ENCODE measurements at regions not wholly inside any gene's neighbourhood (a gene's known extent, or its start where the extent isn't known, plus 50 kb on each side); places are given as distances from the start of the nearest gene placed in this dataset.

- no peaks in the 10 kb centered on the region for H3K4me1 Mint-ChIP-seq (ENCODE audit: low read depth, unreplicated experiment)
- H3K9me3 Mint-ChIP-seq (ENCODE audit: low read depth, unreplicated experiment) = no peaks in the 10 kb centered on the region
- no peak overlapping the region for H3K27ac Mint-ChIP-seq (ENCODE audit: unreplicated experiment)
- CTCF ChIA-PET = interaction anchor here (0.6 kb wide), 1 partner anchor 299 kb away, joined by 3 read pairs; no protein-coding TSS in a partner anchor
- H3K36me3 Mint-ChIP-seq (ENCODE audit: insufficient read depth, unreplicated experiment) = no peaks in the 10 kb centered on the region
- no peak for DNase-seq
- BruUV-seq (replicated peaks) = no TSS peak
- H3K4me3 Mint-ChIP-seq (ENCODE audit: low read depth, unreplicated experiment) = no peak overlapping the region
- no peak for TF ChIP-seq CTCF (IDR thresholded peaks at IDR 0.05; ENCODE audit: unreplicated experiment)
- H3K27me3 Mint-ChIP-seq (ENCODE audit: unreplicated experiment) = peaks cover 73% of the 10 kb centered on the region
- intact Hi-C loops (cut with micrococcal nuclease; ENCODE audit: unreplicated experiment) = no loop called here
Measured at GRCh38 chr20:56885521-56885920, 256.4 kb downstream of the TFAP2C start.

GRCh38 chr20:56890011-56890410 lies 260.9 kb downstream of the TFAP2C start:
- intact Hi-C loops (cut with micrococcal nuclease; ENCODE audit: unreplicated experiment) = no loop called here

GRCh38 chr20:56893226-56893917 lies 264.3 kb downstream of the TFAP2C start:
- DNase-seq = no peak
- H3K36me3 Mint-ChIP-seq (ENCODE audit: insufficient read depth, unreplicated experiment) = no peaks in the 10 kb centered on the region

More at GRCh38 chr20:56890011-56890410, 260.9 kb downstream of the TFAP2C start:
- Mint-ChIP-seq H3K9me3 (ENCODE audit: low read depth, unreplicated experiment) (no peaks in the 10 kb centered on the region), H3K36me3 (ENCODE audit: insufficient read depth, unreplicated experiment) (no peaks in the 10 kb centered on the region), H3K27ac (ENCODE audit: unreplicated experiment) (no peak overlapping the region), H3K4me1 (ENCODE audit: low read depth, unreplicated experiment) (no peaks in the 10 kb centered on the region), H3K4me3 (ENCODE audit: low read depth, unreplicated experiment) (no peak overlapping the region), H3K27me3 (ENCODE audit: unreplicated experiment) (peaks cover 88% of the 10 kb centered on the region)
- no TSS peak for BruUV-seq (replicated peaks)
- TF ChIP-seq CTCF (IDR thresholded peaks at IDR 0.05; ENCODE audit: unreplicated experiment) = no peak
- CTCF ChIA-PET = no interaction called here
- DNase-seq = no peak

GRCh38 chr20:56896447-56896846 lies 267.3 kb downstream of the TFAP2C start:
- Mint-ChIP-seq H3K27ac (ENCODE audit: unreplicated experiment) (no peak overlapping the region), H3K9me3 (ENCODE audit: low read depth, unreplicated experiment) (peaks cover 2% of the 10 kb centered on the region)
- CTCF ChIA-PET = interaction anchor here (1.7 kb wide), 1 partner anchor 10 kb away, joined by 3 read pairs; no protein-coding TSS in a partner anchor

More at GRCh38 chr20:56893226-56893917, 264.3 kb downstream of the TFAP2C start:
- Mint-ChIP-seq H3K9me3 (ENCODE audit: low read depth, unreplicated experiment) (no peaks in the 10 kb centered on the region), H3K4me3 (ENCODE audit: low read depth, unreplicated experiment) (no peak overlapping the region), H3K27me3 (ENCODE audit: unreplicated experiment) (peaks cover 88% of the 10 kb centered on the region), H3K4me1 (ENCODE audit: low read depth, unreplicated experiment) (no peaks in the 10 kb centered on the region), H3K27ac (ENCODE audit: unreplicated experiment) (no peak overlapping the region)
- intact Hi-C loops (cut with micrococcal nuclease; ENCODE audit: unreplicated experiment) = no loop called here
- TF ChIP-seq CTCF (IDR thresholded peaks at IDR 0.05; ENCODE audit: unreplicated experiment) = no peak
- CTCF ChIA-PET = interaction anchor here (0.7 kb wide), 1 partner anchor 357 kb away, joined by 3 read pairs; no protein-coding TSS in a partner anchor
- BruUV-seq (replicated peaks) = no TSS peak

More at GRCh38 chr20:56896447-56896846, 267.3 kb downstream of the TFAP2C start:
- DNase-seq = no peak
- intact Hi-C loops (cut with micrococcal nuclease; ENCODE audit: unreplicated experiment) = no loop called here
- no peaks in the 10 kb centered on the region for H3K4me1 Mint-ChIP-seq (ENCODE audit: low read depth, unreplicated experiment)
- no peaks in the 10 kb centered on the region for H3K36me3 Mint-ChIP-seq (ENCODE audit: insufficient read depth, unreplicated experiment)
- H3K27me3 Mint-ChIP-seq (ENCODE audit: unreplicated experiment) = peaks cover 89% of the 10 kb centered on the region
- no peak overlapping the region for H3K4me3 Mint-ChIP-seq (ENCODE audit: low read depth, unreplicated experiment)
- no peak for TF ChIP-seq CTCF (IDR thresholded peaks at IDR 0.05; ENCODE audit: unreplicated experiment)
- no TSS peak for BruUV-seq (replicated peaks)
